ENCODE measurements at regions not wholly inside any gene's neighbourhood (a gene's known extent, or its start where the extent isn't known, plus 50 kb on each side); places are given as distances from the start of the nearest gene placed in this dataset.
A peak's percentile ranks its signal among the peaks of the same experiment; 100 is the strongest.
"Not testable (repeated sequence)": the region's sequence is repeated elsewhere in the genome, so short reads cannot be mapped to it uniquely, and the experiment has no call there.

GRCh38 chr6:150753371-150754064, 112.0 kb upstream of the MTHFD1L start:
- WGBS (ENCODE audit: insufficient coverage) = 84% methylated on average over 14 of the region's 14 CpGs

GRCh38 chr6:150755042-150755441, 110.5 kb upstream of the MTHFD1L start:
- ATAC-seq (no peak), DNase-seq (no peak)
- Histone ChIP-seq H3K4me1 (ENCODE audit: control insufficient read depth, insufficient read depth, low read length) (no peaks in the 10 kb centered on the region), H3K9me3 (ENCODE audit: control insufficient read depth, insufficient read depth, low read length) (no peaks in the 10 kb centered on the region), H3K36me3 (ENCODE audit: control insufficient read depth, insufficient read depth, low read length) (no peaks in the 10 kb centered on the region), H3K27me3 (ENCODE audit: control insufficient read depth, insufficient read depth, low read length) (no peaks in the 10 kb centered on the region), H3K27ac (ENCODE audit: low read length) (no peak overlapping the region), H3K4me3 (ENCODE audit: low read length) (no peak overlapping the region)
- H3K27ac Mint-ChIP-seq = no peak overlapping the region
- intact Hi-C loops (cut with micrococcal nuclease) = no loop called here
- H3K36me3 Mint-ChIP-seq = no peaks in the 10 kb centered on the region
- H3K4me1 Mint-ChIP-seq = no peaks in the 10 kb centered on the region
- 92% methylated on average over 8 of the region's 9 CpGs for WGBS (ENCODE audit: insufficient coverage)
- H3K9me3 Mint-ChIP-seq = no peaks in the 10 kb centered on the region
- no peak for TF ChIP-seq CTCF (IDR thresholded peaks at IDR 0.05)
- H3K27me3 Mint-ChIP-seq (ENCODE audit: low read depth in 2 of 2) = peaks cover 0 to 4% of the 10 kb centered on the region in 2 donors
- H3K4me3 Mint-ChIP-seq = no peak overlapping the region

More at GRCh38 chr6:150753371-150754064, 112.0 kb upstream of the MTHFD1L start:
- H3K27me3 ChIP-seq (ENCODE audit: control insufficient read depth, insufficient read depth, low read length) = no peaks in the 10 kb centered on the region
- Mint-ChIP-seq H3K4me3 (no peak overlapping the region), H3K4me1 (no peaks in the 10 kb centered on the region), H3K27me3 (ENCODE audit: low read depth in 2 of 2) (peaks cover 0 to 4% of the 10 kb centered on the region in 2 donors), H3K36me3 (no peaks in the 10 kb centered on the region), H3K9me3 (no peaks in the 10 kb centered on the region), H3K27ac (no peak overlapping the region)
- no peak overlapping the region for H3K4me3 ChIP-seq (ENCODE audit: low read length)
- ATAC-seq = peak in 1 of 3 donors; percentile 12
- H3K4me1 ChIP-seq (ENCODE audit: control insufficient read depth, insufficient read depth, low read length) = no peaks in the 10 kb centered on the region
- intact Hi-C loops (cut with micrococcal nuclease) = no loop called here
- no peak for TF ChIP-seq CTCF (IDR thresholded peaks at IDR 0.05)
- no peak for DNase-seq
- H3K27ac ChIP-seq (ENCODE audit: low read length) = no peak overlapping the region
- H3K9me3 ChIP-seq (ENCODE audit: control insufficient read depth, insufficient read depth, low read length) = no peaks in the 10 kb centered on the region
- no peaks in the 10 kb centered on the region for H3K36me3 ChIP-seq (ENCODE audit: control insufficient read depth, insufficient read depth, low read length)

- no peaks in the 10 kb centered on the region for H3K36me3 Mint-ChIP-seq
- Histone ChIP-seq H3K9me3 (ENCODE audit: control insufficient read depth, insufficient read depth, low read length) (no peaks in the 10 kb centered on the region), H3K27ac (ENCODE audit: low read length) (no peak overlapping the region), H3K27me3 (ENCODE audit: control insufficient read depth, insufficient read depth, low read length) (no peaks in the 10 kb centered on the region), H3K4me1 (ENCODE audit: control insufficient read depth, insufficient read depth, low read length) (no peaks in the 10 kb centered on the region), H3K36me3 (ENCODE audit: control insufficient read depth, insufficient read depth, low read length) (no peaks in the 10 kb centered on the region), H3K4me3 (ENCODE audit: low read length) (no peak overlapping the region)
- H3K4me1 Mint-ChIP-seq = no peaks in the 10 kb centered on the region
- no peak for DNase-seq
- H3K9me3 Mint-ChIP-seq = no peaks in the 10 kb centered on the region
- no peak overlapping the region for H3K4me3 Mint-ChIP-seq
- intact Hi-C loops (cut with micrococcal nuclease) = no loop called here
- no peak for TF ChIP-seq CTCF (IDR thresholded peaks at IDR 0.05)
- ATAC-seq = no peak
- 91% methylated on average over 9 of the region's 10 CpGs for WGBS (ENCODE audit: insufficient coverage)
- H3K27ac Mint-ChIP-seq = no peak overlapping the region
- peaks cover 0 to 4% of the 10 kb centered on the region in 2 donors for H3K27me3 Mint-ChIP-seq (ENCODE audit: low read depth in 2 of 2)
Observed at GRCh38 chr6:150755524-150755923, 110.0 kb upstream of the MTHFD1L start.

- intact Hi-C loops (cut with micrococcal nuclease) = no loop called here
- no peaks in the 10 kb centered on the region for H3K9me3 Mint-ChIP-seq
- Histone ChIP-seq H3K27ac (ENCODE audit: low read length) (no peak overlapping the region), H3K36me3 (ENCODE audit: control insufficient read depth, insufficient read depth, low read length) (no peaks in the 10 kb centered on the region), H3K4me3 (ENCODE audit: low read length) (no peak overlapping the region), H3K9me3 (ENCODE audit: control insufficient read depth, insufficient read depth, low read length) (no peaks in the 10 kb centered on the region), H3K4me1 (ENCODE audit: control insufficient read depth, insufficient read depth, low read length) (no peaks in the 10 kb centered on the region), H3K27me3 (ENCODE audit: control insufficient read depth, insufficient read depth, low read length) (no peaks in the 10 kb centered on the region)
- DNase-seq (no peak), ATAC-seq (no peak)
- no peak overlapping the region for H3K4me3 Mint-ChIP-seq
- 95% methylated on average over 6 of the region's 7 CpGs for WGBS (ENCODE audit: insufficient coverage)
- H3K4me1 Mint-ChIP-seq = no peaks in the 10 kb centered on the region
- no peaks in the 10 kb centered on the region for H3K36me3 Mint-ChIP-seq
- TF ChIP-seq CTCF (IDR thresholded peaks at IDR 0.05) = no peak
- peaks cover 0 to 4% of the 10 kb centered on the region in 2 donors for H3K27me3 Mint-ChIP-seq (ENCODE audit: low read depth in 2 of 2)
- no peak overlapping the region for H3K27ac Mint-ChIP-seq
Observed at GRCh38 chr6:150756173-150756572, 109.3 kb upstream of the MTHFD1L start.

- H3K27ac Mint-ChIP-seq; DNase-seq; intact Hi-C loops (cut with micrococcal nuclease); ATAC-seq; H3K4me1 Mint-ChIP-seq; H3K27me3 Mint-ChIP-seq (ENCODE audit: low read depth in 2 of 2); H3K4me3 Mint-ChIP-seq; H3K4me3 ChIP-seq (ENCODE audit: low read length); H3K9me3 Mint-ChIP-seq; H3K27ac ChIP-seq (ENCODE audit: low read length); H3K36me3 Mint-ChIP-seq; H3K36me3 ChIP-seq (ENCODE audit: control insufficient read depth, insufficient read depth, low read length); H3K27me3 ChIP-seq (ENCODE audit: control insufficient read depth, insufficient read depth, low read length); H3K9me3 ChIP-seq (ENCODE audit: control insufficient read depth, insufficient read depth, low read length); H3K4me1 ChIP-seq (ENCODE audit: control insufficient read depth, insufficient read depth, low read length): not testable (repeated sequence)
- no CpG with 5 or more reads among the region's 4 CpGs for WGBS (ENCODE audit: insufficient coverage)
Observed at GRCh38 chr6:150757807-150758206, 107.7 kb upstream of the MTHFD1L start.

Measured in natural killer cell (primary cell).